SK-N-SH (cell line): ENCODE measurements at regions not wholly inside any gene's neighbourhood (a gene's known extent, or its start where the extent isn't known, plus 50 kb on each side); places are given as distances from the start of the nearest gene placed in this dataset.

Source experiments
- CTCF ChIA-PET: fragments of 300-600, 350-600 bp; formaldehyde crosslinking; extraction: SDS; loops from one replicate; lab custom pipeline; 2021; lab: Yijun Ruan, JAX
- POLR2A ChIA-PET: fragments of 350-600 bp; sonication (Branson Sonifier 250); formaldehyde crosslinking; extraction: SDS; loops from one replicate; lab custom pipeline; 2020; ENCODE audit warnings: antibody characterized with exemption, inconsistent platforms; lab: Yijun Ruan, JAX
- DNase-seq: peaks from one replicate; pipeline ENCODE4 v3.0.0; 2012
- H2AFZ ChIP-seq: fragments of 200-600 bp; sonication (generic); 2 replicates; pipeline ENCODE4 v1.8.1; 2016; ENCODE audit warnings: antibody characterized with exemption, mild to moderate bottlenecking, low read depth
- H3F3A ChIP-seq: fragments of 200-600 bp; sonication (generic); replicated peaks from 2 replicates; pipeline ENCODE3; 2016; ENCODE audit warnings: antibody characterized with exemption, mild to moderate bottlenecking; ENCODE audit not compliant: insufficient read depth
- H3K27ac ChIP-seq, 2 experiments: fragments of 200-500 bp in 1 of 2; fragments of 200-600 bp in 1 of 2; sonication (Bioruptor generic) in 1 of 2; sonication (generic), shearing (Covaris generic) in 1 of 2; 2 replicates each; pipeline versions ENCODE4 v1.5.1 to v1.6.1; 2014 to 2016; ENCODE audit warnings: low read depth in 2 of 2, inconsistent platforms in 1 of 2, low read length in 1 of 2, mild to moderate bottlenecking in 1 of 2, mixed read lengths in 1 of 2
- H3K27me3 ChIP-seq: fragments of 200-600 bp; sonication (generic), shearing (Covaris generic); 2 replicates; pipeline ENCODE4 v1.6.1; 2016; ENCODE audit warnings: mixed run types; ENCODE audit not compliant: insufficient read depth
- H3K36me3 ChIP-seq, 2 experiments: fragments of 200-500 bp in 1 of 2; fragments of 200-600 bp in 1 of 2; sonication (Bioruptor generic) in 1 of 2; sonication (generic) in 1 of 2; replicated peaks in 1 of 2; 2 replicates each; pipeline versions ENCODE3 to v1.5.1; 2014 to 2016; ENCODE audit warnings: low read length in 1 of 2, mild to moderate bottlenecking in 1 of 2; ENCODE audit not compliant: insufficient read depth in 2 of 2, control insufficient read depth in 1 of 2
- H3K4me1 ChIP-seq, 2 experiments: fragments of 200-500 bp in 1 of 2; fragments of 200-600 bp in 1 of 2; sonication (Bioruptor generic) in 1 of 2; sonication (generic), shearing (Covaris generic) in 1 of 2; 2 replicates each; pipeline versions ENCODE4 v1.5.1 to v1.6.1; 2014 to 2016; ENCODE audit warnings: low read depth in 1 of 2, low read length in 1 of 2, mixed run types in 1 of 2; ENCODE audit not compliant: insufficient read depth in 2 of 2, control insufficient read depth in 1 of 2
- H3K4me2 ChIP-seq: fragments of 200-600 bp; sonication (generic), shearing (Covaris generic); 2 replicates; pipeline ENCODE4 v1.6.1; 2017; ENCODE audit warnings: mixed run types
- H3K4me3 ChIP-seq, 2 experiments: fragments of 200-500 bp in 1 of 2; fragments of 200-600 bp in 1 of 2; sonication (Bioruptor generic) in 1 of 2; sonication (generic), shearing (Covaris generic) in 1 of 2; 2 replicates each; pipeline versions ENCODE4 v1.5.1 to v1.8.1; 2014 to 2016; ENCODE audit warnings: low read depth in 2 of 2, inconsistent platforms in 1 of 2, low read length in 1 of 2, mild to moderate bottlenecking in 1 of 2, mixed read lengths in 1 of 2, moderate library complexity in 1 of 2
- H3K79me2 ChIP-seq: fragments of 200-600 bp; sonication (generic); 2 replicates; pipeline ENCODE4 v1.8.1; 2017; ENCODE audit warnings: mild to moderate bottlenecking; ENCODE audit not compliant: insufficient read depth
- H3K9ac ChIP-seq: fragments of 200-600 bp; sonication (generic); 2 replicates; pipeline ENCODE4 v1.6.1; 2017; ENCODE audit warnings: mixed run types
- H3K9me2 ChIP-seq: fragments of 200-600 bp; sonication (generic); 2 replicates; pipeline ENCODE4 v1.6.1; 2017; ENCODE audit warnings: mixed run types
- H3K9me3 ChIP-seq: fragments of 200-600 bp; sonication (generic); 2 replicates; pipeline ENCODE4 v1.6.1; 2017; ENCODE audit warnings: mixed run types, mild to moderate bottlenecking, moderate library complexity
- H4K20me1 ChIP-seq: fragments of 200-600 bp; sonication (generic); 2 replicates; pipeline ENCODE4 v1.6.1; 2017; ENCODE audit warnings: mild to moderate bottlenecking, mixed run types; ENCODE audit not compliant: insufficient read depth
- CHD2 ChIP-seq: fragments of 150-350 bp; IDR thresholded peaks from 2 replicates; pipeline ENCODE4 v1.6.1; 2018; ENCODE audit warnings: low read length; ENCODE audit not compliant: partially characterized antibody
- ELF1 ChIP-seq: IDR thresholded peaks from 2 replicates; pipeline ENCODE4 v1.4.0; 2012
- EP300 ChIP-seq, 2 experiments: IDR thresholded peaks; 2 replicates each; pipeline versions ENCODE4 v1.4.0 to v1.6.1; 2012; ENCODE audit warnings: borderline replicate concordance in 1 of 2, low read depth in 1 of 2, low read length in 1 of 2
- GABPA ChIP-seq: IDR thresholded peaks from 2 replicates; pipeline ENCODE4 v1.4.0; 2012; ENCODE audit warnings: low read depth, mild to moderate bottlenecking
- MAX ChIP-seq: IDR thresholded peaks from 2 replicates; pipeline ENCODE4 v1.4.0; 2012; ENCODE audit warnings: low read depth
- MXI1 ChIP-seq: IDR thresholded peaks from 2 replicates; pipeline ENCODE4 v1.6.1; 2012; ENCODE audit warnings: mild to moderate bottlenecking, low read depth, low read length, improper control_type of control experiment
- NRF1 ChIP-seq: IDR thresholded peaks from 2 replicates; pipeline ENCODE4 v1.6.1; 2012; ENCODE audit warnings: low read depth, mild to moderate bottlenecking, low read length
- POLR2AphosphoS5 ChIP-seq: IDR thresholded peaks from 2 replicates; pipeline ENCODE4 v1.6.1; 2012; ENCODE audit warnings: low read depth, low read length
- REST ChIP-seq: IDR thresholded peaks from 2 replicates; pipeline ENCODE4 v1.6.1; 2012; ENCODE audit warnings: mild to moderate bottlenecking, low read depth, low read length, moderate library complexity
- RFX5 ChIP-seq: IDR thresholded peaks from 2 replicates; pipeline ENCODE4 v1.6.1; 2012; ENCODE audit warnings: mild to moderate bottlenecking, improper control_type of control experiment, low read length
- SMC3 ChIP-seq: IDR thresholded peaks from 2 replicates; pipeline ENCODE4 v1.6.1; 2012; ENCODE audit warnings: low read depth, low read length, improper control_type of control experiment
- TAF1 ChIP-seq: IDR thresholded peaks from 2 replicates; pipeline ENCODE4 v1.6.1; 2012; ENCODE audit warnings: low read depth, mild to moderate bottlenecking, low read length, moderate library complexity, borderline replicate concordance
- TEAD4 ChIP-seq: IDR thresholded peaks from 2 replicates; pipeline ENCODE4 v1.4.0; 2012; ENCODE audit warnings: mild to moderate bottlenecking, borderline replicate concordance; ENCODE audit not compliant: insufficient read depth
- USF1 ChIP-seq: IDR thresholded peaks from 2 replicates; pipeline ENCODE4 v1.4.0; 2012; ENCODE audit warnings: low read depth, borderline replicate concordance
- USF2 ChIP-seq: fragments of 150-350 bp; IDR thresholded peaks from 2 replicates; pipeline ENCODE4 v1.6.1; 2017; ENCODE audit warnings: antibody characterized with exemption, low read length, low read depth, borderline replicate concordance
- YY1 ChIP-seq: IDR thresholded peaks from 2 replicates; pipeline ENCODE4 v1.4.0; 2012; ENCODE audit warnings: low read depth, mild to moderate bottlenecking
- WGBS: methylation state at CpG from one replicate; pipeline ENCODE4 v1.1.6; 2017; ENCODE audit warnings: low lambda C conversion rate; 5-methylcytosine and 5-hydroxymethylcytosine counted together

GRCh38 chr3:192055946-192056345 is 595.0 kb downstream of the PYDC2 start:
- Histone ChIP-seq H3K9ac (no peak overlapping the region), H3K4me1 (0 out of 4 replicates have a peak, but pooled peaks cover 0 to 5% of the 10 kb centered on the region in 2 experiments), H3K27me3 (no peaks in the 10 kb centered on the region), H3K79me2 (no peaks in the 10 kb centered on the region), H3F3A (no peaks in the 10 kb centered on the region), H3K4me3 (no peak overlapping the region), H2AFZ (0 out of 2 replicates have a peak overlapping the region, but pooled peaks have one; percentile 49), H3K4me2 (no peak overlapping the region), H3K9me3 (no peaks in the 10 kb centered on the region), H3K36me3 (no peaks in the 10 kb centered on the region), H3K9me2 (no peaks in the 10 kb centered on the region; the same call in 1 of the 2 replicates), H4K20me1 (no peaks in the 10 kb centered on the region), H3K27ac (no peak overlapping the region)
- 1% methylated on average over 3 of the region's 3 CpGs for WGBS
- DNase-seq: no peak
- ChIA-PET POLR2A (no interaction called here), CTCF (no interaction called here)
- TF ChIP-seq ELF1: no peak
- no peak for TF ChIP-seq TEAD4
- no peak for TF ChIP-seq YY1
- no peak for TF ChIP-seq MAX
- TF ChIP-seq USF2: no peak
- no peak for TF ChIP-seq NRF1
- no peak for TF ChIP-seq CHD2
- TF ChIP-seq USF1: no peak
- no peak for TF ChIP-seq REST
- TF ChIP-seq EP300 (IDR thresholded peaks at IDR 0.05; ENCODE audit: borderline replicate concordance in 1 of 2, low read depth in 1 of 2, low read length in 1 of 2): no peak
- no peak for TF ChIP-seq TAF1
- TF ChIP-seq GABPA: no peak
- no peak for TF ChIP-seq POLR2AphosphoS5

GRCh38 chr3:192057261-192057660 is 596.3 kb downstream of the PYDC2 start:
- no peaks in the 10 kb centered on the region for H3K79me2 ChIP-seq
- DNase-seq: no peak
- H3F3A ChIP-seq: no peaks in the 10 kb centered on the region
- ChIA-PET POLR2A (no interaction called here), CTCF (no interaction called here)
- H3K27ac ChIP-seq: no peak overlapping the region
- H3K9ac ChIP-seq: no peak overlapping the region
- WGBS: 2% methylated on average over 3 of the region's 3 CpGs
- no peaks in the 10 kb centered on the region; the same call in 1 of the 2 replicates for H3K9me2 ChIP-seq
- H3K9me3 ChIP-seq: no peaks in the 10 kb centered on the region
- H3K4me3 ChIP-seq: no peak overlapping the region
- H2AFZ ChIP-seq: peak overlapping the region; percentile 22; the same call in 1 of the 2 replicates
- no peak overlapping the region for H3K4me2 ChIP-seq
- 0 out of 4 replicates have a peak, but pooled peaks cover 0 to 5% of the 10 kb centered on the region in 2 experiments for H3K4me1 ChIP-seq
- no peaks in the 10 kb centered on the region for H4K20me1 ChIP-seq
- H3K27me3 ChIP-seq: no peaks in the 10 kb centered on the region
- H3K36me3 ChIP-seq: no peaks in the 10 kb centered on the region
- no peak for TF ChIP-seq TAF1
- TF ChIP-seq MXI1: no peak
- no peak for TF ChIP-seq USF1
- TF ChIP-seq ELF1: no peak
- TF ChIP-seq SMC3: no peak
- TF ChIP-seq REST: no peak
- TF ChIP-seq MAX: no peak
- TF ChIP-seq CHD2: no peak
- no peak for TF ChIP-seq RFX5
